Activated naive CD4-positive, alpha-beta T cell treated with anti-CD3 and anti-CD28 coated beads, Interleukin-2, amount 50 U/mL, for 24 hours (primary cell): ENCODE measurements at regions not wholly inside any gene's neighbourhood (a gene's known extent, or its start where the extent isn't known, plus 50 kb on each side); places are given as distances from the start of the nearest gene placed in this dataset.

Experiments
- H3K27ac Mint-ChIP-seq: one replicate; pipeline ENCODE4 v1.8.0; 2021; ENCODE audit warnings: mild to moderate bottlenecking, mixed read lengths
- H3K27me3 Mint-ChIP-seq: one replicate; pipeline ENCODE4 v1.8.0; 2021; ENCODE audit warnings: mixed read lengths
- H3K36me3 Mint-ChIP-seq: one replicate; pipeline ENCODE4 v1.8.0; 2021; ENCODE audit warnings: mixed read lengths
- H3K4me1 Mint-ChIP-seq: one replicate; pipeline ENCODE4 v1.8.0; 2021; ENCODE audit warnings: mixed read lengths
- H3K4me3 Mint-ChIP-seq: one replicate; pipeline ENCODE4 v1.8.0; 2021; ENCODE audit warnings: mild to moderate bottlenecking, mixed read lengths
- H3K9me3 Mint-ChIP-seq: one replicate; pipeline ENCODE4 v1.8.0; 2021; ENCODE audit warnings: mixed read lengths

DNA sequence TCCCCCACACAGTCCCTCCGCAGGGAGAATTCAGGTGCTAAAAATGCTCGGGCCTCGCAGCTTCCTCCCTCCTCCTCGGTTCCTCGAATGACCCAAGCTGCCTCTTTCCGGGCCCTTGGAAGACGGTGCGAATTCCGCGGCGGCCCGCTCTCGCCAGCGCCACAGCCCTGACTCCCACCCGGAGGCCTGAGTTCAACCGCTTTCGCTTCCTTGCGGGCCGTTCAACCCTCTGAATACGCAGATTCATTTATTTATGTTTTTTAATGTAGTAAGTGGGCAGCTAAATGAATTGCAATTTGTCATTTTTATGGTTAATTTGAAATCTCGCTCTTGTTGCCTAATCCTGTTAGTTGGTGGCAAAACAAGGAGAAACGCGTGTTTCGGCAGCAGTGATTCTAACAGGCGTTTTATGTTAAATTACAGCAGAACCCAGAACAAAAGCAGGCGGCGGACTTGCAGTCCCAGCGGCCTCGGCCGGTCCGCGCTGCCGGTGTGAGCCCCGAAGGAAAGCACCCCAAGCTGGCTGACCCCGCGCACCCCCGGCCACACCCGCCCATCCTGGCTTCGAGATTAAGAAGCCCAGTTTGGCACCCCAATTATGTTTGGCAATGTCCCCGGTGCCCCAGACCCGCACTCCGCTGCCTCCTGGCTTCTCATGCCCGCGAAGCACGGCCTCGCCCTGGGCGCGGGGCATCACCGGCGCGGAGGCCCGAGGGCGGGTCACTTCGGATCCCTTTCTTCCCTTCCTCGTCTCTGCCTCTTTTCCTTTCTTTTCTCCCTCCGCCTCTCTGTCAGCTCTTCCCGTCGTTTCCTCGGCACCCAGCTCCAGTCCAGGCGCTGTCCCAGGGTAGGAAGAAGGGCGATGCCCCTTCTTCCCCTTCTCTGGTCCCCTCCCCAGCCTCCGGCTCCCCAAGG, 75.9 kb downstream of the INSIG1 start:
- H3K27me3 Mint-ChIP-seq = peaks cover 62% of the 10 kb centered on the region
- peaks cover 39% of the 10 kb centered on the region for H3K4me1 Mint-ChIP-seq
- peak overlapping the region; percentile 17 for H3K27ac Mint-ChIP-seq
- no peaks in the 10 kb centered on the region for H3K9me3 Mint-ChIP-seq
- H3K4me3 Mint-ChIP-seq = peak overlapping the region; percentile 68
- no peaks in the 10 kb centered on the region for H3K36me3 Mint-ChIP-seq

DNA sequence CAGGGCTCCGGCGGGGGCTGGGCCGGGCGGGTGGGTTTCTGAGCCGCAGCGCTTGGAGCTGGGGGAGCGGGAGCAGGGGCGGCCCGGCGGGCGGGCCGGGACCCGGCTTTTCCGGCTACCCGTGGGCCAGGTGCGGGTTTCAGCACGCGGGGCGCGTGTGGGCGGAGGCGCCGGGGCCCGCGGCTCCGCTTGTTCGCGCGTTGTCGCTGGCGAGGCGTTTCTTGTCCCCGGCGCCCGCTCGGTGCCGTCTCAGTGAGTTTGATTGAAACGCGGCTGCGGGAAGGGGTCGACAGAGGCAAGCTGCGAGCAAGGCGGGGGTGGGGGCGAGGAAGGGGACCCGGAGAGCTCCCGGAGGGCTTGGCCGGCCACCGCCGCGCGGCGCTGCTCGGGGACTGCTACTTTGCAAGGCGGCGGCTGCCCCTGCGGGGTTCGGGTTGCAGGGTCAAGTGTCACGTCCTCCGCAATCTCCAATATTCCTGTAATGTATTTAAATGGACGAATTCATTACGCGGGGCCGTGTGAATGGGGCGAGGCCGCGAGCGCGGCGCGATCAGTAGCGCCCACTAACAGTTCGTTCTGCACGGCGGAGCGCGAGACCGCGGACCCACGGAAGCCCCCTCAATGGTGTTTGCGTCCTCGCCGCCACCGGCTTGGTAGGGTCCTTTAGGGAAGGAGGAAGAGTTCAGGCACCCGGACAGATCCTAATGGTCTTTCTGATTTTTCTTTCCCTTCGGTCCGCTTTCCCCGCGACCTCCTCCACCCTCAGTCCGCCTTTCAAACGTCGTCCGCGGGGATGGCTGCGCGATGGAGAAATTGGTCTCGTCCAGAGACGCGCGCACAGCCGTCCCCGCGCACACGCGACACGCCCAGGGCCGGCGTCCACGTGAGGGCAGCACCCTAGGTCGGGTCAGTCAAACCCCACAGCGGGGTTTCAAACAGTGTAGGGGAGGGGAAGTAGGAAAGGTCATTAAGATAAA, 76.9 kb downstream of the INSIG1 start:
- Mint-ChIP-seq H3K36me3 (no peaks in the 10 kb centered on the region), H3K9me3 (no peaks in the 10 kb centered on the region), H3K27me3 (peaks cover 67% of the 10 kb centered on the region), H3K4me1 (peaks cover 44% of the 10 kb centered on the region), H3K4me3 (peak overlapping the region; percentile 44), H3K27ac (no peak overlapping the region)

DNA sequence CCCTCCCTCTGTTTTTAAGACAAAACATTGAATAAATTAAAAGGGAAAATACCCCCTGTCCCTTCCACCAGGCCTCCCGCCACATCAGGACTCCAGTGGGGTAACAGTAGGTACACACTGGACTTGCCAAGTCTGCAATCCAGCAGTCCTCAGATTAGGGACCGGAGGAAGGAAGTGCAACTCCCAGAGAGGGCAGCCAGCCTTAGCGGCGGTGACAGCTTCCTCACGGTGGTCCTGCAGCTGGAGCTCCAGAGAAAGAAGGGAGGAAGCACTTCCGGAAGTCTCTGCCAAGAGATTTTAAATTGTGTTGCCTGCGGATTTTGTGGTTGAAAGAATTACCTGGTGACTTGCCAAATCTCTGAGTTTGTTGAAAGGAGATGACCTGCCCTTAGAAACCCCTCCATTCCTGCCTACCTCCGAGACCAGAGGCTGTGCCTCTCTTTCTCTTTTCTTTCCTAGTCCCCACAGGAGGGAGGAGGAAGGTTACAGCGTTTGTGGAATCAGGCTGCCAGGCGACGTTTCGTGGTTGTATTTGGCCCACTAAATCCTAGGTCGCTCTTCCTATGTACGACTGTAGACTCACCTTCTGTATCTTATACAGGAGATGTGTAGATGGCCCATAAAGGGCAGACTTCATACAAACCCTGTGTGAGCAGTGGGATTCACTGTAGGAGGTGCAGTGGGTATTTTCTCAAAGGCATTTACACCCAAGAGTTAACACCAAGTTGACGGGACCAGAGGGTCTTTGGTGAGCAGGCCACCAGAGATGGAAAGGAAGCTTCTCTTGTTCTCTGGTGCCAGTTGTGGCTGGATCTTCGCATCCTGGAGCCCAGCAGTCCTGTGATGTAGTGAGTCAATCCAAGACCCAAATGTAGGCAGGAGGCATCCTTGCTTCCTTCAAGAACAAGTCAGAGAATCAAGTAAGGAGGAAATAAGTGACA, 77.9 kb downstream of the INSIG1 start:
- Mint-ChIP-seq H3K27ac (no peak overlapping the region), H3K4me3 (no peak overlapping the region), H3K4me1 (peaks cover 51% of the 10 kb centered on the region)

DNA sequence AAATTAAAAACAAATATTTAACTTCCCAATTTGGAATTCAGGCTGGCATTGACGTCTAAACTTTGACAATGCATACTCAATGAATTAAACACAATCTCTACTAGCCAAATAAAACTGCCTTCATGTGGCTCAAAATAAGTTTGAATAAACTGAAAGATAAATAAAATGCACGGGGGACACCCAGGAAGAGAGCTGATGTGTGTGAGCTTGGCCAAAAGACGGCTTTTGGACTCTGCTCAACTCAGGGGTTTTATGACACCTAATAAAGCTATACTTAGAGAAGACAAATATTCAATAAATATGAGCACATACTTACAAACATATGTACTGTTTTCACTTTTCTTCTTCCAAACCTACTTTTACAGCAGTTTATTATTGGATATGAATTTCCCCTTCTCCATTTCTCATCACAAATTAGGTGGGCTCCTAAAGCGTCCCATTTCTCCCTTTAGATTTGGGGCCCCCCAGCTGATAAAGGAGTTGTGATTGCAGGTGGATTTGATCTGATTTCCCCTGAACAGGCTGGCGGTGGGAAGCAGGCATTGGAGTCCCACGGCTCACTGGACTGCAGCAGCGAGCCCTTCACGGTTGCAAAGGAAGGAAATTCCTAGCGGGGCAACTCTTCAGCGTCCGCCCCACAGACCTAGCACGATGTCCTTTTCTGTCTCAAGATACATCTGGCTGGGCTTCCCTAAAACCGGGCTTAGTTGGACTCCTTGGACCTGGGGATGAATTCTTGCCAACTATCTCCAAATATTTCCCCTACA, 79.6 kb downstream of the INSIG1 start:
- Mint-ChIP-seq H3K27ac (no peak overlapping the region), H3K4me3 (no peak overlapping the region), H3K4me1 (peaks cover 60% of the 10 kb centered on the region), H3K36me3 (no peaks in the 10 kb centered on the region), H3K27me3 (peaks cover 70% of the 10 kb centered on the region), H3K9me3 (no peaks in the 10 kb centered on the region)

More for the DNA sequence above, 77.9 kb downstream of the INSIG1 start:
- Mint-ChIP-seq H3K36me3 (no peaks in the 10 kb centered on the region), H3K9me3 (no peaks in the 10 kb centered on the region), H3K27me3 (peaks cover 70% of the 10 kb centered on the region)

DNA sequence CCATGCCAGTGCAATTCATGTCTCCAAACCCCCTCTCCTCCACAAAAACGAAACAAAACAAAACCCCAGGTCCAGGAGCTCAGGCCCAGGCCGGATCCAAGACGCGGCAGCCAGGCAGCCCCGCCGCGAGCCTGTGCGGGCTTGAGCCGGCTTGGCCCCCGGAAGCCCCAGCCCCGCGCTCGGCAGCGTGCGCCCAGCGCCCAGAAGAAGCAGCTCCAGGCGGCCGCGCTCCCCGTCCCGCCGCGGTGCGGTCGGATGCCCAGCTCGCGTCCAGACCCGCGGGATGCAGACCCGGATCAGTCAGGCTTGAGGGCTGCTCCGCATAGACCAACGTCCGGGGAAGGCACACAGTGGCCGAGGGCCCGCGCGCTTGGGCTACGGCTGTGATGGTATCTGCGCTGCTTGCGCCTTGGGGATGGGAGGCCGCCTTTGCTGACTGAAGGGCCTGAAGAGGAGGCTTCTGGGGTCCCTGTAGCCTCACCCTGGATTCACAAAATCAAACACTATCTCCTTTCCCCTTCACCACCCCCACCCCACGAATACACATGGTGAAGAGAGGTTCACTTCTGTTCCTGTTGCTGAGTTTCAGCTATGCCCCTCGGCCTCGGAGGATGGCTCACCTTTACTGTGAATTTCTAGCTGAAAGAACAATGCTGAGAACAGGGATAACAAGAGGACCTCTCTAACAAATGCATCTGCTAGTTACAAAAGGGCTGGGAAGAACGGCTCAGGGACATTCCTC, 79.9 kb upstream of the EN2 start:
- Mint-ChIP-seq H3K4me1 (peaks cover 57% of the 10 kb centered on the region), H3K4me3 (no peak overlapping the region), H3K9me3 (no peaks in the 10 kb centered on the region), H3K36me3 (no peaks in the 10 kb centered on the region), H3K27ac (no peak overlapping the region), H3K27me3 (peaks cover 68% of the 10 kb centered on the region)

DNA sequence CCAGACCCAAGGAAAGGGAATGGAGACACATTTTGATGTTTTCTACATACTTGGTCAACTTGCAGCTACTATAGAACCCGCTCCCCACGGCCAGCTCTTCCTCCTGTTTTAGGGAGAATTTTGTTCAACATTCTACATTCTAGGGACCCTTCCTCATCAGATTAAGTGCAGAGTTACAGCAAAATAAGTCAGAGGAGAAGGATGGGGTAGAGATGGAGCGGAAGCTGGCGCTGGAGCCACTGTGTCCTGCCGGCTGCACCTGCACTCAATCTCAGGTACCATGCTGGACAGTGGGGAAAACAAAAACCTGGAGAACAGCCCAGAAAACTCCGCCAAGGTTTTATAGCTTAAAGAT, 79.4 kb upstream of the EN2 start:
- no peak overlapping the region for H3K4me3 Mint-ChIP-seq
- H3K27ac Mint-ChIP-seq = no peak overlapping the region
- H3K27me3 Mint-ChIP-seq = peaks cover 67% of the 10 kb centered on the region
- H3K4me1 Mint-ChIP-seq = peaks cover 51% of the 10 kb centered on the region
- no peaks in the 10 kb centered on the region for H3K36me3 Mint-ChIP-seq
- H3K9me3 Mint-ChIP-seq = no peaks in the 10 kb centered on the region

DNA sequence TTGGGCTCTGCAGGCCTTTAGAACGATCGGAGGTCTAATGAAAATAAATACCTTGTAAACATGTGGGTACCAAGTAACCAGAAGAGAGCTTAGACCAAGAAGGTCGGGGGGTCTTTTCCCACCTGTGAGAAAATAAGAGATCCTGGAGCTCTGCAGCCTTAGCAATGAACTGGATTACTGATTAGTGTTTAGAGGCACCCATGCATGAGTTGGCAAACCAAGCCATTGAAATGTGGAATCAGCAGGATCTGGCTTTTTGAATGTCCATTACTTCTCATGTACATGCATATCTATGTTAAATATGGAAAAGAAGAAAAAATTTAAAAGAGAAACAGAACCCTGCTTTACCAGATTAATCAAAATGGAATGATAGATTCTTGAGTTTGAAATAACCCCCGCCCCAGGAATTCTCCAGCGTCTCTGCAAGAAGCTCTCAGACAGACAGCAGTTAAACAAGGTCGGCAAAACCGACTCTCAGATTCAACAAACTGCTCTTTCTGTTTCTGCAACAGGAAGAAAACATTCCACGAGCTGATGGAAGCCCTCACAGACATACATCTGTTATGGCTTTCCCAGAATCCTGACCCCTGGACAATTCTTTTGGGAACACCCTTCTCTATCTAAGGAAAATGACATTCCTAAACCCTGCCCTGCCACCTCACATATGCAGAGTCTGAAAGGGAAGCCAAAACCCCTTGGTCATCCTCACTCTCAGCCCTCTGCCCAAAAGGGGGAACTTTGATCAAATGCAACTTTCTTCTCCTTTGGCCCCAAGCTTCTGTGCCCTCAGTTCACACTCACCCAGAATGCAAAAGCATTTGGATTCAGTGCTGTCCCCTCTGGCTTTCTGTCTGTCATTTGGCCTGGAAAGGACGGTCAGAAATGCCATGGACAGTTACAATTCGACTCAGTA, 78.7 kb upstream of the EN2 start:
- H3K4me1 Mint-ChIP-seq = peaks cover 50% of the 10 kb centered on the region
- no peak overlapping the region for H3K4me3 Mint-ChIP-seq

DNA sequence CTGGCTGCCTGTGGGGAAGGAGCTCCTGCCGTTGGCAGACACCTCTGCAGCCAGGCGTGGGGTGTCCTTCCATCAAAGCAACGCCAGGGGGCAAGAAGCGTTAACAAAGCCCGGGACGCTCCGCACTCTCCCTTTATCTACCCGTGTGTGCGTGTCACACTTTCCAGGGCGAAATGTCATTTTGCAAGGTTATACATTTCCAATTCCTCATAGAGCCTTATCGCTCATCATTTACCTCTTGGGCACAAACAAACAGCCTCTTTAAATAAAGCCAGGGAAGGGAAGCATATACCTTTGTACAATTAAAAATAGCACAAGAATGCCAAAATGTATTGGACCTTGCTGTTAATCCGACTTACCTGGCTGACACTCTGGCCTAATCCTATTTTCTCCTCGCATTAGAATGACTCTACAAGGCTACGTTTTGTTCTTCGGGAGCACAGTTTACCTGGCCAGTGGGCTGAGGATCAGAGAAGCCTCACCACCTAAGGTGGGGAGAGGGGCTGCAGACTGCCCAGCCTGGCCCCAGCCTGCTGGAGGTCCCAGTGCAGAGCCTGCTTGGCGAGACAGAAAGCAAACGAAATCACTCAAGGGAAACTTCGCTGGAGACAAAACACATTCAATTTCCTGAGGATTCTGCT, 77.6 kb upstream of the EN2 start:
- peaks cover 42% of the 10 kb centered on the region for H3K4me1 Mint-ChIP-seq
- no peaks in the 10 kb centered on the region for H3K9me3 Mint-ChIP-seq
- H3K4me3 Mint-ChIP-seq = peak overlapping the region; percentile 53
- H3K27me3 Mint-ChIP-seq = peaks cover 69% of the 10 kb centered on the region
- H3K27ac Mint-ChIP-seq = peak overlapping the region; percentile 71
- H3K36me3 Mint-ChIP-seq = no peaks in the 10 kb centered on the region

More for the DNA sequence above, 78.7 kb upstream of the EN2 start:
- H3K27ac Mint-ChIP-seq = no peak overlapping the region
- H3K27me3 Mint-ChIP-seq = peaks cover 66% of the 10 kb centered on the region
- no peaks in the 10 kb centered on the region for H3K36me3 Mint-ChIP-seq
- no peaks in the 10 kb centered on the region for H3K9me3 Mint-ChIP-seq

DNA sequence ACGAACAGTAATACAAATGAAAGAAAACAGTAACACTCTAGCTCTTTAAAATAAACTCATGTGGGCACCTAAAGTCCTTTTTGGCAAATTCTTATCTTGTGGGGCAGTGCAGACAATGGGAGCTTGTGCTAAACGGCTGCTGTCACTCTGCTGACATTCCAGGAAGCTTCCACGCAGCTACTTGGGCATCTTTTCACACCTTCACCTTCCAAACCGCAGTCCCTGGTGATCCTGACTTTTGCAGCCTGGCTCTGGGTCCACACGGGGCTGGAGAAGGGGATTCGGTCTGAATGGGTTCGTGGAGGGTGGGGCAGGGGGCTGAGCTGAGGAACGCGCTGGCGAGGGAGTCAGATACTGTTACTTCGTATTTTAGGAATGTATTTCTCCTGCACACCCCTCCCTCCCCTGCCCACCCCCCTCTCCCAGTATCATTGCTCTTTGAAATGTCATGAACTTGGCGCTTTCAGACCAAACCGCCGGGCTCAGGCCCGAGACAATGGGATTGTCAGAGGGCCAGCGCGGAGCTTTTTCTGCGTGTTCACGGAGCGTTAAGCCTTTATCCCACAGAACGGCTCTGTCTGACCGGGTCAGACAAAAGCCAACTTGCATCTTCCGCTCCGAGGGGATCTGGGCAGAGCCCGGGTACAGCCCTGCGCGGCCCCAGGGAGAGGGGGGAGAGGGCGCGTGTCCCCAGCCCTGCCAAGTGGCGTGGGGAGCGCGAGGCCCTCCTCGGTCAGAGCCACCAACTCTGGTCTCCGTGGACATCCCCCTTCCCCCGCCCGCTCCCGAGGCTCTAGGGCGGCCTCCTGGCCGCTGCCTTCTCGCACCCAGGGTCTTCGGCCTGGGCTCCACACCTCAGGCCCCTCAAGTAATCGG, 76.7 kb upstream of the EN2 start:
- Mint-ChIP-seq H3K27me3 (peaks cover 65% of the 10 kb centered on the region), H3K9me3 (no peaks in the 10 kb centered on the region), H3K4me1 (peaks cover 33% of the 10 kb centered on the region), H3K36me3 (no peaks in the 10 kb centered on the region), H3K4me3 (peak overlapping the region; percentile 26), H3K27ac (no peak overlapping the region)

DNA sequence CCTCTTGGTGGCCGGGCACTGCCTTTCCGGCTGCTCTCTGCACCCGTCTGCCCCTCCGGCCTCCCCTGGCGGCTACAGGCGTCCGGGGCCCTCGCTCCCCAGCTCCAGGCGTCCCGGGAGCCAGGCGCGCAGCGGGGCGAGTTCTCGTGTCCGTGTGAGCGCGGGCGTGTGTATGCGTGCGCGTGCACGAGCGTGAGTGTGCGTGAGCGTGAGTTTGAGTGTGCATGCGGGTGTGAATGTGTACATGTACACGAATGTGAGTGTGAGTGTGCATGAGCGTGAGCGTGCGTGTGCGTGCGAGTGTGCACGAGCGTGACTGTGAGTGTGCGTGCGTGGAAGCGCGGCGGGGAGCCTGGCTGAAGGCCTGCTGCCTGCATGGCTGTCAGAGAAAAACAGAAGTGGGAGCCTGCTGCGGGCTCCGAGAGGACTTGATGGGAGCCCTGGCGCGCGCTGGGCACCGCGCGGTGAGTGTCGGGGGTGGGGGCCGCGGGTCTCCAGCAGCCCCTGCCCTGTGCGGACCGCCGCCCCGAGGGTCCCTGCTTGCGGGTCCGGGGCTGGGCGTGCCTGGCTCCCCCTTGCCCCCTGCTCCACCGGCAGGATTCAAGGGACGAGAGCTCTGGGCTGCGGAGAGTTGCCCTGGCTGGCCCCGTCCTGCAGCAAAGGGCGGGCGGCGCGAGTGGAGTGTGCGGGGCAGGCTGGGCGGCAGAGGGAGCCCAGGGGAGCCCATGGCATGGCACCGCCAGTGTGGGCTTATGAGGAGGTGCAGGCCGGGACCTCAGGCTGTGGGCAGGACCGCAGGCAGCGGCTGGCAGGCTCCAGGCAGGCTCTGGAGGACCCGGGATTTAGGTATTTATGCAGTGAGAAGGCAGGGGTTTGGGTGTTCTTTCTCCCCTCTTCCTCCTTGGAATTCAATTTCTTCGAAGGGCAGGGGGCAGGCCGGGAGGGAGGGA, 75.8 kb upstream of the EN2 start:
- Mint-ChIP-seq H3K9me3 (no peaks in the 10 kb centered on the region), H3K4me3 (peak overlapping the region; percentile 40), H3K4me1 (peaks cover 31% of the 10 kb centered on the region), H3K27ac (no peak overlapping the region), H3K36me3 (no peaks in the 10 kb centered on the region), H3K27me3 (peaks cover 59% of the 10 kb centered on the region)

DNA sequence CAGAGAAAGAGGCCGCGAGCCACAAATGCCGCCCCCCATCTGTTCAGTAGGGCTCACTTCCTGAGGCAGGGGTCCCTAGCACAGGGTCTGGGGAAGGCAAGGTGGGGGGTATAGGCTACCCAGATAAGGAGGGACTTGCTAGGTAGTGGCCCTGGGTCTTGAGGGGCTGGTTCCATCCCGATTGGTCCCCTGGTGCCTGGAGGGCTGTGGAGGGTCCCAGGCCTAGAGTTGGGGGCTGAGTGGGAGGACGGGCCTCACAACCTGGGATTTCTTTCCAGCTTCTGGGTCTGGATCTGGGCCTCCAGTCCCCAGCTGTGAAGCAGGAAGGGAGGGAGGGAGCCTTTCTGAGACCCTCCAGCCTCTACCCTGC, 75.1 kb upstream of the EN2 start:
- Mint-ChIP-seq H3K4me1 (peaks cover 31% of the 10 kb centered on the region), H3K36me3 (no peaks in the 10 kb centered on the region), H3K4me3 (no peak overlapping the region), H3K9me3 (no peaks in the 10 kb centered on the region), H3K27me3 (peaks cover 56% of the 10 kb centered on the region), H3K27ac (no peak overlapping the region)
